ENCODE measurements at regions not wholly inside any gene's neighbourhood (a gene's known extent, or its start where the extent isn't known, plus 50 kb on each side); places are given as distances from the start of the nearest gene placed in this dataset.
"Not testable (repeated sequence)": the region's sequence is repeated elsewhere in the genome, so short reads cannot be mapped to it uniquely, and the experiment has no call there.

GRCh38 chr3:65262548-65262947 lies 574.7 kb upstream of the ADAMTS9 start:
- no peak overlapping the region for H2BK12ac ChIP-seq (ENCODE audit: low read length in 2 of 2)
- H2AFZ ChIP-seq (ENCODE audit: low read depth, low read length): no peak overlapping the region
- H2BK15ac ChIP-seq (ENCODE audit: low read depth, poor library complexity, severe bottlenecking): no peak overlapping the region
- no peaks in the 10 kb centered on the region for H3K27me3 ChIP-seq (ENCODE audit: control insufficient read depth in 1 of 2, insufficient read depth in 1 of 2, low read length in 2 of 2)
- no peaks in the 10 kb centered on the region for H3K36me3 ChIP-seq (ENCODE audit: control insufficient read depth in 1 of 2, insufficient read depth in 2 of 2, low read depth in 1 of 2, low read length in 2 of 2)
- H3K4ac ChIP-seq (ENCODE audit: low read depth in 1 of 2, low read length in 2 of 2): no peak overlapping the region
- H3K23ac ChIP-seq (ENCODE audit: low read length in 2 of 2): no peak overlapping the region
- H4K91ac ChIP-seq (ENCODE audit: low read length): no peak overlapping the region
- no peak overlapping the region for H3K4me3 ChIP-seq (ENCODE audit: insufficient read depth in 1 of 2, low read depth in 1 of 2, low read length in 2 of 2)
- no peak overlapping the region for H3K14ac ChIP-seq (ENCODE audit: low read length in 2 of 2)
- no peak overlapping the region for H2BK120ac ChIP-seq (ENCODE audit: low read depth, low read length)
- peak; percentile 29 for DNase-seq
- no peak overlapping the region for H3K27ac ChIP-seq (ENCODE audit: low read length, poor library complexity, severe bottlenecking)
- peaks cover 6% of the 10 kb centered on the region for H3K9me3 ChIP-seq (ENCODE audit: control insufficient read depth, low read length)
- no peak overlapping the region for H3K18ac ChIP-seq (ENCODE audit: low read depth in 1 of 2, low read length in 2 of 2)
- no peak overlapping the region for H2AK5ac ChIP-seq (ENCODE audit: low read length, severe bottlenecking)
- WGBS: 91% methylated on average over 4 of the region's 5 CpGs
- H2BK5ac ChIP-seq (ENCODE audit: low read depth, low read length, poor library complexity, severe bottlenecking): no peak overlapping the region
- no peak overlapping the region for H4K8ac ChIP-seq (ENCODE audit: low read length)
- no peaks in the 10 kb centered on the region for H3K4me1 ChIP-seq (ENCODE audit: control insufficient read depth, insufficient read depth, low read depth, low read length)
- no peak overlapping the region for H3K9ac ChIP-seq (ENCODE audit: low read length)
- H3K79me1 ChIP-seq (replicated peaks; ENCODE audit: low read length, poor library complexity, severe bottlenecking): no peaks in the 10 kb centered on the region
- H3K4me2 ChIP-seq (ENCODE audit: low read length, poor library complexity, severe bottlenecking): no peak overlapping the region

GRCh38 chr3:65259946-65260345 lies 572.1 kb upstream of the ADAMTS9 start:
- H3K4ac ChIP-seq (ENCODE audit: low read depth in 1 of 2, low read length in 2 of 2): no peak overlapping the region
- no peaks in the 10 kb centered on the region for H3K4me1 ChIP-seq (ENCODE audit: control insufficient read depth, insufficient read depth, low read depth, low read length)
- no peak overlapping the region for H3K27ac ChIP-seq (ENCODE audit: low read length, poor library complexity, severe bottlenecking)
- WGBS: 88% methylated on average over 1 of the region's 1 CpG
- no peak overlapping the region for H2AFZ ChIP-seq (ENCODE audit: low read depth, low read length)
- H2BK15ac ChIP-seq (ENCODE audit: low read depth, poor library complexity, severe bottlenecking): no peak overlapping the region
- no peak overlapping the region for H2BK12ac ChIP-seq (ENCODE audit: low read length in 2 of 2)
- no peak overlapping the region for H3K4me2 ChIP-seq (ENCODE audit: low read length, poor library complexity, severe bottlenecking)
- H2AK5ac ChIP-seq (ENCODE audit: low read length, severe bottlenecking): no peak overlapping the region
- no peak overlapping the region for H3K23ac ChIP-seq (ENCODE audit: low read length in 2 of 2)
- no peaks in the 10 kb centered on the region for H3K27me3 ChIP-seq (ENCODE audit: control insufficient read depth in 1 of 2, insufficient read depth in 1 of 2, low read length in 2 of 2)
- no peak overlapping the region for H4K8ac ChIP-seq (ENCODE audit: low read length)
- peaks cover 9% of the 10 kb centered on the region for H3K9me3 ChIP-seq (ENCODE audit: control insufficient read depth, low read length)
- no peaks in the 10 kb centered on the region for H3K36me3 ChIP-seq (ENCODE audit: control insufficient read depth in 1 of 2, insufficient read depth in 2 of 2, low read depth in 1 of 2, low read length in 2 of 2)
- no peak overlapping the region for H4K91ac ChIP-seq (ENCODE audit: low read length)
- H3K79me1 ChIP-seq (replicated peaks; ENCODE audit: low read length, poor library complexity, severe bottlenecking): no peaks in the 10 kb centered on the region
- no peak overlapping the region for H2BK5ac ChIP-seq (ENCODE audit: low read depth, low read length, poor library complexity, severe bottlenecking)
- no peak for DNase-seq
- H3K9ac ChIP-seq (ENCODE audit: low read length): no peak overlapping the region
- H3K14ac ChIP-seq (ENCODE audit: low read length in 2 of 2): no peak overlapping the region
- no peak overlapping the region for H3K4me3 ChIP-seq (ENCODE audit: insufficient read depth in 1 of 2, low read depth in 1 of 2, low read length in 2 of 2)
- H3K18ac ChIP-seq (ENCODE audit: low read depth in 1 of 2, low read length in 2 of 2): no peak overlapping the region
- no peak overlapping the region for H2BK120ac ChIP-seq (ENCODE audit: low read depth, low read length)

GRCh38 chr3:65252914-65253313 lies 565.1 kb upstream of the ADAMTS9 start:
- H3K23ac ChIP-seq (ENCODE audit: low read length in 2 of 2); DNase-seq; H3K18ac ChIP-seq (ENCODE audit: low read depth in 1 of 2, low read length in 2 of 2); H2BK12ac ChIP-seq (ENCODE audit: low read length in 2 of 2); H3K14ac ChIP-seq (ENCODE audit: low read length in 2 of 2); H4K91ac ChIP-seq (ENCODE audit: low read length); H3K27me3 ChIP-seq (ENCODE audit: control insufficient read depth in 1 of 2, insufficient read depth in 1 of 2, low read length in 2 of 2); H3K36me3 ChIP-seq (ENCODE audit: control insufficient read depth in 1 of 2, insufficient read depth in 2 of 2, low read depth in 1 of 2, low read length in 2 of 2); H3K79me1 ChIP-seq (replicated peaks; ENCODE audit: low read length, poor library complexity, severe bottlenecking); H2BK120ac ChIP-seq (ENCODE audit: low read depth, low read length); H3K4ac ChIP-seq (ENCODE audit: low read depth in 1 of 2, low read length in 2 of 2); H3K27ac ChIP-seq (ENCODE audit: low read length, poor library complexity, severe bottlenecking); H2AFZ ChIP-seq (ENCODE audit: low read depth, low read length); H4K8ac ChIP-seq (ENCODE audit: low read length); H3K9me3 ChIP-seq (ENCODE audit: control insufficient read depth, low read length); H3K9ac ChIP-seq (ENCODE audit: low read length); H3K4me1 ChIP-seq (ENCODE audit: control insufficient read depth, insufficient read depth, low read depth, low read length); H3K4me3 ChIP-seq (ENCODE audit: insufficient read depth in 1 of 2, low read depth in 1 of 2, low read length in 2 of 2); H3K4me2 ChIP-seq (ENCODE audit: low read length, poor library complexity, severe bottlenecking); H2BK5ac ChIP-seq (ENCODE audit: low read depth, low read length, poor library complexity, severe bottlenecking); H2AK5ac ChIP-seq (ENCODE audit: low read length, severe bottlenecking); H2BK15ac ChIP-seq (ENCODE audit: low read depth, poor library complexity, severe bottlenecking): not testable (repeated sequence)
- 90% methylated on average over 3 of the region's 3 CpGs for WGBS

- Histone ChIP-seq H2AFZ (ENCODE audit: low read depth, low read length) (no peak overlapping the region), H3K4ac (ENCODE audit: low read depth in 1 of 2, low read length in 2 of 2) (no peak overlapping the region), H3K27ac (ENCODE audit: low read length, poor library complexity, severe bottlenecking) (no peak overlapping the region), H3K36me3 (ENCODE audit: control insufficient read depth in 1 of 2, insufficient read depth in 2 of 2, low read depth in 1 of 2, low read length in 2 of 2) (no peaks in the 10 kb centered on the region), H2AK5ac (ENCODE audit: low read length, severe bottlenecking) (no peak overlapping the region), H3K4me3 (ENCODE audit: insufficient read depth in 1 of 2, low read depth in 1 of 2, low read length in 2 of 2) (no peak overlapping the region), H2BK120ac (ENCODE audit: low read depth, low read length) (no peak overlapping the region), H3K23ac (ENCODE audit: low read length in 2 of 2) (no peak overlapping the region), H3K27me3 (ENCODE audit: control insufficient read depth in 1 of 2, insufficient read depth in 1 of 2, low read length in 2 of 2) (peaks cover 3% of the 10 kb centered on the region in 2 experiments), H2BK15ac (ENCODE audit: low read depth, poor library complexity, severe bottlenecking) (no peak overlapping the region), H3K14ac (ENCODE audit: low read length in 2 of 2) (no peak overlapping the region), H3K9ac (ENCODE audit: low read length) (no peak overlapping the region), H2BK12ac (ENCODE audit: low read length in 2 of 2) (no peak overlapping the region), H4K91ac (ENCODE audit: low read length) (no peak overlapping the region), H3K18ac (ENCODE audit: low read depth in 1 of 2, low read length in 2 of 2) (no peak overlapping the region), H3K4me1 (ENCODE audit: control insufficient read depth, insufficient read depth, low read depth, low read length) (no peaks in the 10 kb centered on the region), H3K4me2 (ENCODE audit: low read length, poor library complexity, severe bottlenecking) (no peak overlapping the region), H3K9me3 (ENCODE audit: control insufficient read depth, low read length) (peaks cover 3% of the 10 kb centered on the region), H4K8ac (ENCODE audit: low read length) (no peak overlapping the region), H2BK5ac (ENCODE audit: low read depth, low read length, poor library complexity, severe bottlenecking) (no peak overlapping the region), H3K79me1 (replicated peaks; ENCODE audit: low read length, poor library complexity, severe bottlenecking) (no peaks in the 10 kb centered on the region)
- no peak for DNase-seq
Observed at GRCh38 chr3:65252266-65252665, 564.5 kb upstream of the ADAMTS9 start.
